Activated T-helper 17 cell treated with anti-CD3 and anti-CD28 coated beads, Interleukin-2, amount 50 U/mL, for 72 hours (primary cell): ENCODE measurements at regions not wholly inside any gene's neighbourhood (a gene's known extent, or its start where the extent isn't known, plus 50 kb on each side); places are given as distances from the start of the nearest gene placed in this dataset.
"Not testable (repeated sequence)": the region's sequence is repeated elsewhere in the genome, so short reads cannot be mapped to it uniquely, and the experiment has no call there.

Source experiments
- ATAC-seq: fragments of 150-1000 bp; cut with Tn5 transposase; replicated peaks from 2 replicates; pipeline ENCODE4 v1.10.0; 2021; ENCODE audit warnings: mild to moderate bottlenecking, moderate library complexity
- H3K27ac Mint-ChIP-seq: one replicate; pipeline ENCODE4 v1.8.0; 2022; ENCODE audit warnings: mixed read lengths
- H3K27me3 Mint-ChIP-seq: one replicate; pipeline ENCODE4 v1.8.0; 2022; ENCODE audit warnings: mixed read lengths
- H3K36me3 Mint-ChIP-seq: one replicate; pipeline ENCODE4 v1.8.0; 2022; ENCODE audit warnings: low read depth, mild to moderate bottlenecking, mixed read lengths
- H3K4me1 Mint-ChIP-seq: one replicate; pipeline ENCODE4 v1.8.0; 2022; ENCODE audit warnings: mixed read lengths
- H3K4me3 Mint-ChIP-seq: one replicate; pipeline ENCODE4 v1.8.0; 2022; ENCODE audit warnings: mild to moderate bottlenecking, mixed read lengths
- H3K9me3 Mint-ChIP-seq: one replicate; pipeline ENCODE4 v1.8.0; 2022; ENCODE audit warnings: mixed read lengths

DNA sequence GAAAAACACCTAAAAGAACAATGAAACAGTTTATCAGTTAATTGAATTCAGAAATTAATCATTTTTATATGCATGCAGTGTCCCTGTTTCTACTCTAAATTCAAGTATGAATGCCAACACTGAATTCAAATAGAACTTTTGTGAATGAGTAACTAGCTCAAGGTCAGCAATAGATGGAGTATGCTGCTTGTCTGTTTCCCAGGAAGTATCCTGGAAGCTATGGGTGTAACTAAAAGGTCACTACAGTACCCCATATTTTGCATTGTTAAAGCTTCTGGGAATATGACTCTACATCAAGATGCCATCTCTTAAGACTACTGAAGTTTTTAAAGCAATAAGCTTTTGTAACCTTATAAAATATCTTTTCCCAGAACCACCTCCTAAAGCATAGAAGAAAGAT lies 681.4 kb upstream of the FBXO33 start:
- H3K27me3 Mint-ChIP-seq, result no peaks in the 10 kb centered on the region
- H3K9me3 Mint-ChIP-seq, result peaks cover 8% of the 10 kb centered on the region
- no peak overlapping the region for H3K27ac Mint-ChIP-seq
- H3K4me3 Mint-ChIP-seq, result no peak overlapping the region
- H3K4me1 Mint-ChIP-seq, result no peaks in the 10 kb centered on the region
- H3K36me3 Mint-ChIP-seq, result no peaks in the 10 kb centered on the region
- no peak for ATAC-seq

DNA sequence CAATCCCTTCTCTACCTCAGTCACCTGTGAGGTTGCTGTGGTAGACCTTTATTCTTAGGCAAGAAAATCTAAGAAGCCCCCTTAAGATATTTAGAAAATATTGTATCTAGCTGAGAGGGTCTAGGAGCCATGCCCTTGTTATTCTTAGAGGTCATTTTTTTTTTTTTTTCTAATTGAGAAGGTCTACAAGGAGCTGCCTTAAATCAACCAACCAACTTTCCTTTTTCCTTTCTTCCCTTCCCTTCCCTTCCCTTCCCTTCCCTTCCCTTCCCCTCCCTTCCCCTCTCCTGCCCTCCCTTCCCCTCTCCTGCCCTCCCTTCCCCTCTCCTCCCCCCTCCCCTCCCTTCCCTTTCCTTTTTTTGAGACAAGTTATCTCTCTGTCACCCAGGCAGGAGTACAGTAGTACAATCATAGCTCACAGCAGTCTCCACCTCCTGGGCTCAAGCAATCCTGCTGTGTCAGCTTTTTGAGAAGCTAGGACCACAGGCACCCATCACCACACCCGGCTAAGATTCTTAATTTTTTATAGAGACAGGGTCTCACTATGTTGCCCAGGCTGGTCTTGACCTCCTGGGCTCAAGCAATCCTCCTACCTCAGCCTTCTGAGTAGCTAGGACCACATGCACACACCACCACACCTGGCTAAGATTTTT lies 668.4 kb upstream of the FBXO33 start:
- H3K27me3 Mint-ChIP-seq, result no peaks in the 10 kb centered on the region

DNA sequence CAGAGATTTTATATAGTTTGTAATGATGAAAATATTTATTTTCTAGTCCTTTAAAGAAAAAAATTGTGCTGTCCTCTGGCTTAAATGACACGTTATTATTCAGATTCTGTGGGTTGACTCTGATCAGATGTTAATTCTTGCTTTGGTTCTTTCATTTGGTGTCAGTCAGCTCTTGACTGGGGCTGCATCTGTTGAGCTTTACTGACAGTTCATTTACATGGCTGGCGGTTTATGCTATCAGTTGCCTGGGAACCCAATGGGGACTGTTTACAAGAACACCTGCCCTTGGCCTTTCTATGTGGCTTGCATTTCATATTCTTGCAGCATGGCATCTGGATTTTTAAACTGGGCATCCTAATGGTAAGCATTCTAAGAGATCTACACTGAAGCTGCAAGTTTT lies 667.1 kb upstream of the FBXO33 start:
- ATAC-seq, result no peak
- H3K36me3 Mint-ChIP-seq, result no peaks in the 10 kb centered on the region
- H3K27me3 Mint-ChIP-seq, result no peaks in the 10 kb centered on the region
- H3K9me3 Mint-ChIP-seq, result peaks cover 7% of the 10 kb centered on the region
- H3K4me1 Mint-ChIP-seq, result no peaks in the 10 kb centered on the region
- H3K4me3 Mint-ChIP-seq, result no peak overlapping the region
- H3K27ac Mint-ChIP-seq, result no peak overlapping the region

More for the DNA sequence above, 668.4 kb upstream of the FBXO33 start:
- no peak for ATAC-seq
- Mint-ChIP-seq H3K4me3 (no peak overlapping the region), H3K9me3 (peaks cover 7% of the 10 kb centered on the region), H3K27ac (no peak overlapping the region), H3K36me3 (no peaks in the 10 kb centered on the region), H3K4me1 (no peaks in the 10 kb centered on the region)

DNA sequence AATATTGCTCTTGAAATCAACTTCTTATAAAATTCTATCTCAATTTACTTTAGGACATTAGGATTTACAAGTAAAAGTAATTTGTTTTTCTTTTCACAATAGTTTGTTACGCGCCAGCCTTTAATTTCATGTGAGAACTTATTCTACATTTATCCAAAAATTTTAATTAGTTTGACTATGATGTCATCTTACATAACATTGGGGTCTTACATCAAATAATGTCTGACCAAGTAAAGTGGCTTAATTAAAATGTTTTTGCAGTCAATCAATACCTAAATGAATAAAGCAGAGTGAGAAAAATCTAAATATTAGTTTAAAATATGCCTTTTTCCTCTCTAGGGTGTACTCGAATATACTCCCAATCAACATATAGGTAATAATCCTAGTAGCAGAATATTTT lies 666.2 kb upstream of the FBXO33 start:
- no peak overlapping the region for H3K27ac Mint-ChIP-seq
- no peaks in the 10 kb centered on the region for H3K4me1 Mint-ChIP-seq
- no peaks in the 10 kb centered on the region for H3K27me3 Mint-ChIP-seq
- peaks cover 3% of the 10 kb centered on the region for H3K9me3 Mint-ChIP-seq
- H3K36me3 Mint-ChIP-seq, result no peaks in the 10 kb centered on the region
- H3K4me3 Mint-ChIP-seq, result no peak overlapping the region
- ATAC-seq, result no peak

DNA sequence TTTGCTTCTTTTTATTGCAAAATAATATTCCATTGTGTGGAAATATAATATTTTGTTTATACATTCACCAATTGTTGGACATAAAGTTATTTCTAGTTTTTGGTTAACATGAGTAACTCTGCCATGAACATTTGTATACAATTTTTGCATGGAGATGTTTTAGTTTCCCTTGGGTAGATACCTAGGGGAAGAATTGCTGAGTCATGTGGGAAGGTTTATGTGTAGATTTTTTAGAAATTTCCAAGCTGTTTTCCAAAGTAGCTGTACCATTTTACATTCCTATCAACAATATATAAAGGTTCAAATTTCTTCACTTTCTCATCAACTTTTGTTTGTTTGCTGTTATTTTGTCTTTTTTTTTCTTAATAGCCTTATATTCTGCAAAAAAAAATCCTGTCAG lies 664.7 kb upstream of the FBXO33 start:
- ATAC-seq, result no peak
- Mint-ChIP-seq H3K27ac (no peak overlapping the region), H3K4me3 (no peak overlapping the region), H3K27me3 (no peaks in the 10 kb centered on the region), H3K36me3 (no peaks in the 10 kb centered on the region), H3K4me1 (no peaks in the 10 kb centered on the region), H3K9me3 (peaks cover 3% of the 10 kb centered on the region)

DNA sequence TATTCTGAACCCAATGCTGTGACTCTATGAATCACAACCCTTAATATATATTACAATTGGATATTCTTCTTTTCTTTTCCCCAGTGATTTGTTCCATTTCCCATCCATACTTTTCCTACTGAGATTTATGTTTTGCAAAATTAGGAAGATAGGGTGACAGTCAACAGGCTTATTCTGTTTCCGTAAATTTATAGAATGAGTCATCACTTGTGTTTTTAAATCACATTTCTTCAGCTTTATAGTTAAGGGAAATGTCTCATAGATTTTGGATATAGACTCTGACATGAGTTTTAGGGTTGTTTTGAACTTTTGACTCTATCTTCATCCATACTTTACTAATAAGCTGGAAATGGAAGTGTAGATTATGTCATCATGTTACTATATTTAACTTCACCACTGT lies 661.6 kb upstream of the FBXO33 start:
- Mint-ChIP-seq H3K9me3 (peaks cover 3% of the 10 kb centered on the region), H3K36me3 (no peaks in the 10 kb centered on the region), H3K27ac (no peak overlapping the region), H3K4me1 (no peaks in the 10 kb centered on the region), H3K27me3 (no peaks in the 10 kb centered on the region), H3K4me3 (no peak overlapping the region)
- ATAC-seq, result no peak

DNA sequence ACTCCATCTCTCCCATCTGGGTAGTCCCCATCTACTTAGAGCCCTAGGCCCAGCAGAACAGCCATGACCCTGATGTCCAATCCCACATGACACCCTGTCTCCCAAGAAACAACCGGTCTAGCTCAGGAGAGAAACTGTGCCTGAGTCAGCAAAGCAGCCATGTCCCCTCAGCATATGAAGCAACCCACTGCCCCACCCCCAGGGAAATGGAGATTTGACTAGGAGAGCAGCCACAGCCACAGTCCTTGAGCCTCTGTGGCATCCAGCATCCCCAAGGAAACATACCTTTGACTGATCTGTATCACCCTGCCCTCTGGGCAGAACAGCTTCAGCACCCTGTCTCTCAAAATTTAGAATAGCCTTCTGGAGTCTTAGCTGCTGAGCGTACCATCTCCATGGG lies 641.9 kb upstream of the FBXO33 start:
- Mint-ChIP-seq H3K27ac (no peak overlapping the region), H3K9me3 (peaks cover 3% of the 10 kb centered on the region), H3K4me3 (no peak overlapping the region), H3K27me3 (no peaks in the 10 kb centered on the region), H3K36me3 (no peaks in the 10 kb centered on the region), H3K4me1 (no peaks in the 10 kb centered on the region)
- ATAC-seq, result no peak

DNA sequence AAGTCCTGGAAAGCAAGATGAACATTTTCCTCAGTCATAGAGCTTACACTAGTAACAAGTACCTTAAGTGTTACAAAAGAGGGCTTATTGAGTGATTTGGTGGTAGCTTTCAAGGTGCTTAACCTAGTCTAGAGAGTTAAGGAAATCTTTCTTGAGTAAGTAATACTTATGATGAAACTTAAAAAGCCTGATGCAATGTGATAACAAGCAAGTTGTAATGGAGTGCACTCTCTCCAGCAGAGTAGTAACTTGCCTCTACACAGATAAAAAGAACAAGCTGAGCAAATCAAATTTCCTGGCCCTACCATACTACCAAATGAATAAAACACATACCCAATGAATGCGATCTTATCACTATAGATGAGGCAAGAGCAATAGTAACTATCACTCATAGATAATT lies 639.9 kb upstream of the FBXO33 start:
- Mint-ChIP-seq H3K27me3 (no peaks in the 10 kb centered on the region), H3K27ac (no peak overlapping the region), H3K36me3 (no peaks in the 10 kb centered on the region), H3K4me1 (no peaks in the 10 kb centered on the region), H3K4me3 (no peak overlapping the region), H3K9me3 (peaks cover 3% of the 10 kb centered on the region)
- ATAC-seq, result no peak

DNA sequence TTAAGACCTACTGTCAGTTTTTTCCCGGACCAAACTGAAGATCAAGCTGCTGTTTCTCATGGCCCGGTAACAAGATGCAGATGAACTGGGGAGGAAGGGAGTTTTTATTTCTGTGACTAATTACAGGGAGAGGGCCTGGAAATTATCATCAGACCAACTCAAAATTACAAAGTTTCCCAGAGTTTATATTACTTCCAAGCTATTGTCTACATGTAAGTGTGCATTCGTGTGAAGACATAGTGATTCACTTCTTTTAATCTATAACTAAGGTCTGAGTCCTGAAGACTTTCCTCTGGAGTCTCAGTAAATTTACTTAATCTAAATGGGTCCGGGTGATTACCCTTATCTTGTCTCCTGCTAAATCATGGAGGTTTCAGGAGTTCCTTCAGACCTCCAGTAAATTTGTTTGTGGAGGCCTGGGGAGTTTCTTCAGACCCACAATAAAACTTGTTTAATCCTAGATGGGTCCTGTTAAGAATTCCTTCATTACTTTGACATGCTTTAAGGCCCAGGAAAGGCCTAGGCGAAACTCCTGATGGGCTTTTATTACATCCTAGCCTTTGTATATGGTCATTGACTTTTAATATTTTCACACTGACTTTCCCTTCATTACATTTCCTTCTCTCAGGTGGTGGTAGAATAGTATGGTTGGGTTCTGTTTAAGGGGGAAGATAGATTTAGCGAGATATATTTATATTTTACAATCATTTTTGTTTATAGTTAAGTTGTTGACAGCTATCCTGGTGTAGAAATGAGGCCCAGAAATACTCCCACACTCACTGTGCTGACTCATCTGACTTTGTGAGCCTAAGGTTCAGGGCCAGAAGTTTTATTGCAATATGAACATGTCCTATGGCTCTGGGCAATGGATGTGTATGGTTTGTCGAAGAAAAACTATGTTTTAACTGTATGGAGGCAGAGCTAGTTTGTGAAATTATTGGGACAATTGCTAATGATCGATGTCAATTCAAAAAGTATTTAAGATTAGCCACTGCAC lies 627.0 kb upstream of the FBXO33 start:
- ATAC-seq, result no peak
- Mint-ChIP-seq H3K4me3 (no peak overlapping the region), H3K27ac (no peak overlapping the region), H3K36me3 (no peaks in the 10 kb centered on the region), H3K27me3 (no peaks in the 10 kb centered on the region), H3K9me3 (no peaks in the 10 kb centered on the region), H3K4me1 (no peaks in the 10 kb centered on the region)

DNA sequence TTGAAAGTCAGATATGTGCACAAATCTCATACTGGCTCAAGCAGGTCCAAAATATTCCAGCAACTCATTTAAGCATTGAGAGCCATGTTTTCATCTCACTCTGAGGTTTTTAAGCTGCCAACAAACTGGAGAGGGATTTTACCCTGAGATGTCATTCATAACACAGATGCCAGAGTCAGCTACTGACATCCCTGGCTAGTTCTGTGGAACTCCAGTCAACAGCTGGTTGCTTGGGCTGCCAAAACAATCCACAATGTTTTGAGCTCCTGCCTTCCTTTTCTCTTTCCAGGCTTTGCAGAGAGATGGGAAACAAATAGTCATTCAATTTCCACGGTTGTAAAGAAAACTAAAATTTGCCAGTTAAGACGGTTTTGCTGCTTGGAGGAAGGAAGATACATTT lies 621.2 kb upstream of the FBXO33 start:
- Mint-ChIP-seq H3K4me1 (no peaks in the 10 kb centered on the region), H3K27ac (no peak overlapping the region), H3K36me3 (no peaks in the 10 kb centered on the region), H3K9me3 (no peaks in the 10 kb centered on the region), H3K27me3 (no peaks in the 10 kb centered on the region), H3K4me3 (no peak overlapping the region)
- no peak for ATAC-seq

DNA sequence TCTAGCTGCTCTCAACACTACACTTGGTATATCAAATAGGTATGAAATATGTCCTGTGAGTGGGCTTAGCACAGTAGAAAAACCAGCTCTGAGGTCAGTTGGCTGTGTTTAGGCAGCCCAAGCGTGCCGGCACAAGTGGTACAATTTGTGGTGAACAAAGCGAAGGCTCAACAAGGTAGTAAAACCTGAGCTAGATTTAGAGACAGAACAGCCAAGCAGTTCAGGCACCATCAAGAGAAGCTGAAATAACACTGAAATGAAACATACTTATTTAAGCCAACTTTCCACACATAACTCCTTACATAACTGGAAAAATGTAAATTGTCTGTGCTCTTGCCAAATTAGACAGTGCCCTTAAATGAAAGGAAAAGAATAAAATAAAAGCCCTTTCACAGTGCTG lies 596.8 kb upstream of the FBXO33 start:
- H3K9me3 Mint-ChIP-seq, result no peaks in the 10 kb centered on the region

DNA sequence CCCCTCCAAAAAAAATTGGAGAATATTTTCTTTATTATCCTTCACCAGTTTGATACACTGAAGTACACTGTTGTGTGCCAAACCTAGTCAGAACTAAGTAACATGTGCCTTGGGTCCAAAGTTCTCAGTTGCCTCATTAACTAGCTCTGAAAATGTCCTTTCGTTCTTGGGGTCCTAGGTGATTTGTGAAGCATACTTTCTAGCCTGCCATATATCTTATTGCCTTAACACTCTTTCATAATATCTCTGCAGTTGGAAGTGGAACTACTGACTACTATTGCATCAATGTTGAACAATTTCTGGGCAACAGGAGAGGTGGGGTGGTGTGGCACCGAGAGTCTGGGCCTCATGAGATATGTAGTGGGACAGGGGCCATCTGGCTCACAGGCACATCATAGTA lies 592.9 kb upstream of the FBXO33 start:
- no peak overlapping the region for H3K4me3 Mint-ChIP-seq
- H3K27me3 Mint-ChIP-seq, result no peaks in the 10 kb centered on the region
- no peak for ATAC-seq
- no peak overlapping the region for H3K27ac Mint-ChIP-seq
- H3K9me3 Mint-ChIP-seq, result no peaks in the 10 kb centered on the region
- H3K36me3 Mint-ChIP-seq, result no peaks in the 10 kb centered on the region
- no peaks in the 10 kb centered on the region for H3K4me1 Mint-ChIP-seq

More for the DNA sequence above, 596.8 kb upstream of the FBXO33 start:
- Mint-ChIP-seq H3K27me3 (no peaks in the 10 kb centered on the region), H3K36me3 (no peaks in the 10 kb centered on the region), H3K4me1 (no peaks in the 10 kb centered on the region), H3K4me3 (no peak overlapping the region), H3K27ac (no peak overlapping the region)
- no peak for ATAC-seq

DNA sequence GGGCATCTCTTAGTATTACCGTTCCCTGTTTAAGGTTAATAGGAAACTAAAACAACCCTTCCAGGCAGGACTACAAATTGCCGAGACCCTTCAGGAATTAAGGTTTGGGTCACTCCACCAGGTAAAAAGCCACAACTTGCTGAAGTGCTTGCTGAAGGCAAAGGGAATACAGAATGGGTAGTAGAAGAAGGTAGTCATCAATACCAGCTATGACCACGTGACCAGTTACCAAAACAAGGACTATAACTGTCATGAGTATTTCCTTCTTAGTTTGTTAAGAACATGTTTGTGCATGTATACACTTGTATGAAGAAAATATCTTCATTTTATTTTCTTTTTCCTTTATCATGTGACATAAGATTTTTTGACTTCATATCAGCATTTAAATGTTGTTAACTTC lies 578.7 kb upstream of the FBXO33 start:
- H3K9me3 Mint-ChIP-seq, result peaks cover 7% of the 10 kb centered on the region
- no peaks in the 10 kb centered on the region for H3K36me3 Mint-ChIP-seq
- H3K4me3 Mint-ChIP-seq, result no peak overlapping the region
- H3K4me1 Mint-ChIP-seq, result no peaks in the 10 kb centered on the region
- H3K27ac Mint-ChIP-seq, result no peak overlapping the region
- H3K27me3 Mint-ChIP-seq, result no peaks in the 10 kb centered on the region
- no peak for ATAC-seq

DNA sequence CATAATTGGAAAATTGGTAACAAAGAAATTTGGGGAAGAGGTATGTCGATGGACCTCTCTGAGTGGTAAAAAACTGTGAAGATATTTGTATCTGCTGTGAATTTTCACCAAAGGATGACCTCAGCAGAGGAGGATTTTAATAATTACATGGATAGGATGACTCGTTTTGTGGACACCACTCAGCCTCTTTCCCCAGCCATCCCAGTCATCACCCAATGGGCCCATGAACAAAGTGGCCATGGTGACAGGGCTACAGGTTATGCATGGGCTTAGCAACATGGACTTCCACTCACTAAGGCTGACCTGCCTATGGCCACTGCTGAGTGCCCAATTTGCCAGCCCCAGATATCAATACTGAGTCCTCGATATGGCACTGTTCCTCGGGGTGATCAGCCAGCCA lies 577.5 kb upstream of the FBXO33 start:
- no peak overlapping the region for H3K27ac Mint-ChIP-seq
- no peaks in the 10 kb centered on the region for H3K36me3 Mint-ChIP-seq
- H3K9me3 Mint-ChIP-seq, result peaks cover 7% of the 10 kb centered on the region
- no peaks in the 10 kb centered on the region for H3K27me3 Mint-ChIP-seq
- no peaks in the 10 kb centered on the region for H3K4me1 Mint-ChIP-seq
- no peak overlapping the region for H3K4me3 Mint-ChIP-seq
- no peak for ATAC-seq

DNA sequence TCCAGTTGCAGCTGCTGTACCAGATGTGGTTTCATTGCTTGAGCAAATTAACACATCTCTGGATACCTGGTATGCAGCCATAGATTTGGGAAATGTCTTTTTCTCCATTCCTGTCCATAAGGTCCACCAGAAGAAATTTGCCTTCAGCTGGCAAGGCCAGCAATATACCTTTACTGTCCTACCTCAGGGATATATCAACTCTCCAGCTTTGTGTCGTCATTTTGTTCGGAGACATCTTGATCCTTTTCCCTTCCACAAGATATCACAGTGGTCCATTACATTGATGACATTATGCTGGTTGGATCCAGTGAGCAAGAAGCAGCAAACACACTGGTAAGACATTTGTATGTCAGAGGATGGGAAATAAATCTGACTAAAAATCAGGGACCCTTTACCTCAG lies 576.1 kb upstream of the FBXO33 start:
- not testable (repeated sequence) for H3K36me3 Mint-ChIP-seq, H3K9me3 Mint-ChIP-seq, H3K27me3 Mint-ChIP-seq, H3K4me3 Mint-ChIP-seq, H3K27ac Mint-ChIP-seq, ATAC-seq, H3K4me1 Mint-ChIP-seq
